ENCODE measurements at regions not wholly inside any gene's neighbourhood (a gene's known extent, or its start where the extent isn't known, plus 50 kb on each side); places are given as distances from the start of the nearest gene placed in this dataset.

DNA sequence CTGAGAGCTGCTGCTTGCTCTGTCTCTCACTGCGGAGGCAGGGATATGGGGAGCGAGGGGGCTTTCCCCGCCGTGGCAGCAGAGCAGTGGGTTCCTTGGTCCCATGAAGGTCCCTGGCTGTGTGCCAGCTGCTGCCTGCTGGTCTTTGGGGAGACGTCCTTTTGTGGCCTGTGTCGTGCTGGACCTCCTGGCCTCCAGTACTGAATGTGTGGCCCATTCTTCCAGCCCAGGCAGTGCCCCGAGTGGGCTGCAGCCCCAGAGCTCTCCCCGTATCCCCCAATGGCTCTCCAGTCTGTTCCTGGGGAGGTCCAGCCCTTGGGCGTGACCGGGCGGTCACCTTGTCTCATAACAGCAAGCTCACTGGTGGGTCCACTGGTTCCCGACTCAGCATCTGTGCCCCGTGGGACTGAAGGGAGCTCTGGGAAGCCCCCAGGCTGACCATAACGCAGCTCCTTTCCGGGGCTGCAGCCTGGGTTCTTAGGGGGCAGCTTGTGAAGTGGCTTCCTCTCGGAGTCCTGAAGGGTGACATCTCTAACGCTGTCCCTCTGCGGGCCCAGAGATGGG, 115.6 kb downstream of the SMIM20 start:
- no peak overlapping the region for H3K4me2 ChIP-seq (replicated peaks; ENCODE audit: extremely low read depth, low read length, poor library complexity, severe bottlenecking)
- intact Hi-C loops (cut with micrococcal nuclease): loop anchor here (2.0 to 5.0 kb wide), 2 partner anchors 381 to 383 kb away; no protein-coding TSS in a partner anchor

DNA sequence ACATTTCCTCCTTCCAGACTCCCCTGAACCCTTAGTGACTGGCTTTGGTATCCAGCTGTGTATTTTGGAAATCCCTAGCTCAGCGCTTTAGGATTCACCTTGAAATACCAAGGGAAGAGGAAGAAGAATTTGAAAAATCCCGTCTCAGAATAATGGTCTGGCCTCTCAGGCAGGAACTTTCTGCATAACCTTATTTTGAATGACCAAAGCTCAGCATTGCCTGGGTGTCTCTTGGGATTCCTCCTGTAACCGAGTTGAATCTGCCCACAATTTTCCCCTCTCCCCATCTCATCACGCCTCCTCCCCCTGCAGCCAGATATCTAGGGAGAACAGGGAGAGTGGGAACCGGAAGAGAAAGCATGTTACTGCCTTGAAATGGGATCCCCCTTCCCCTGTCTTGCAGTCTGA, 116.2 kb downstream of the SMIM20 start:
- H3K27me3 ChIP-seq (ENCODE audit: control insufficient read depth in 2 of 2, insufficient read depth in 2 of 2, low read length in 2 of 2): peaks cover 6 to 15% of the 10 kb centered on the region in 2 donors
- TF ChIP-seq, protein P1, sequence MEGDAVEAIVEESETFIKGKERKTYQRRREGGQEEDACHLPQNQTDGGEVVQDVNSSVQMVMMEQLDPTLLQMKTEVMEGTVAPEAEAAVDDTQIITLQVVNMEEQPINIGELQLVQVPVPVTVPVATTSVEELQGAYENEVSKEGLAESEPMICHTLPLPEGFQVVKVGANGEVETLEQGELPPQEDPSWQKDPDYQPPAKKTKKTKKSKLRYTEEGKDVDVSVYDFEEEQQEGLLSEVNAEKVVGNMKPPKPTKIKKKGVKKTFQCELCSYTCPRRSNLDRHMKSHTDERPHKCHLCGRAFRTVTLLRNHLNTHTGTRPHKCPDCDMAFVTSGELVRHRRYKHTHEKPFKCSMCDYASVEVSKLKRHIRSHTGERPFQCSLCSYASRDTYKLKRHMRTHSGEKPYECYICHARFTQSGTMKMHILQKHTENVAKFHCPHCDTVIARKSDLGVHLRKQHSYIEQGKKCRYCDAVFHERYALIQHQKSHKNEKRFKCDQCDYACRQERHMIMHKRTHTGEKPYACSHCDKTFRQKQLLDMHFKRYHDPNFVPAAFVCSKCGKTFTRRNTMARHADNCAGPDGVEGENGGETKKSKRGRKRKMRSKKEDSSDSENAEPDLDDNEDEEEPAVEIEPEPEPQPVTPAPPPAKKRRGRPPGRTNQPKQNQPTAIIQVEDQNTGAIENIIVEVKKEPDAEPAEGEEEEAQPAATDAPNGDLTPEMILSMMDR (IDR thresholded peaks at IDR 0.05): no peak
- no peaks in the 10 kb centered on the region for H3K79me2 ChIP-seq (ENCODE audit: insufficient read depth, low read length)
- no peak overlapping the region for H2AFZ ChIP-seq (ENCODE audit: insufficient read depth, low read depth, low read length, poor library complexity, severe bottlenecking)
- no peak overlapping the region for H3K4me3 ChIP-seq (replicated peaks in 1 of 3; ENCODE audit: low read depth in 2 of 3, low read length in 3 of 3)
- no peak overlapping the region for H3K4me2 ChIP-seq (replicated peaks; ENCODE audit: extremely low read depth, low read length, poor library complexity, severe bottlenecking)
- no peak overlapping the region for H3K9ac ChIP-seq (ENCODE audit: insufficient read depth, low read length, poor library complexity, severe bottlenecking)
- Mint-ChIP-seq H3K36me3 (no peaks in the 10 kb centered on the region), H3K27me3 (ENCODE audit: low read depth in 3 of 3) (peaks cover 24 to 34% (median 31%) of the 10 kb centered on the region in 3 donors), H3K4me3 (peak overlapping the region in 1 of 2 donors; percentile 1), H3K9me3 (peaks cover 0 to 2% (median 0%) of the 10 kb centered on the region in 7 donors), H3K4me1 (peaks cover 7% of the 10 kb centered on the region), H3K27ac (no peak overlapping the region)
- intact Hi-C loops (cut with micrococcal nuclease): no loop called here
- no peak overlapping the region for H3K27ac ChIP-seq (ENCODE audit: low read depth in 1 of 2, low read length in 2 of 2)
- H4K20me1 ChIP-seq (ENCODE audit: insufficient read depth, low read length): no peaks in the 10 kb centered on the region
- no peaks in the 10 kb centered on the region for H3K9me3 ChIP-seq (replicated peaks in 1 of 2; ENCODE audit: control insufficient read depth in 1 of 2, insufficient read depth in 1 of 2, low read length in 2 of 2)
- H3K4me1 ChIP-seq (ENCODE audit: control insufficient read depth in 1 of 2, insufficient read depth in 2 of 2, low read length in 2 of 2): no peaks in the 10 kb centered on the region
- no peaks in the 10 kb centered on the region for H3K36me3 ChIP-seq (replicated peaks in 1 of 2; ENCODE audit: control insufficient read depth in 1 of 2, insufficient read depth in 2 of 2, low read length in 2 of 2)
- 53% methylated on average over 3 of the region's 5 CpGs for WGBS (ENCODE audit: insufficient coverage)
- DNase-seq: no peak

More for the DNA sequence above, 115.6 kb downstream of the SMIM20 start:
- Mint-ChIP-seq H3K27me3 (ENCODE audit: low read depth in 3 of 3) (peaks cover 24 to 32% (median 31%) of the 10 kb centered on the region in 3 donors), H3K4me1 (peaks cover 7% of the 10 kb centered on the region), H3K36me3 (no peaks in the 10 kb centered on the region), H3K4me3 (peak overlapping the region in 1 of 2 donors; percentile 36), H3K9me3 (peaks cover 0 to 2% (median 0%) of the 10 kb centered on the region in 7 donors), H3K27ac (no peak overlapping the region)
- Histone ChIP-seq H4K20me1 (ENCODE audit: insufficient read depth, low read length) (no peaks in the 10 kb centered on the region), H3K9ac (ENCODE audit: insufficient read depth, low read length, poor library complexity, severe bottlenecking) (no peak overlapping the region), H3K27me3 (ENCODE audit: control insufficient read depth in 2 of 2, insufficient read depth in 2 of 2, low read length in 2 of 2) (peaks cover 4 to 15% of the 10 kb centered on the region in 2 donors), H3K36me3 (replicated peaks in 1 of 2; ENCODE audit: control insufficient read depth in 1 of 2, insufficient read depth in 2 of 2, low read length in 2 of 2) (no peaks in the 10 kb centered on the region), H3K9me3 (replicated peaks in 1 of 2; ENCODE audit: control insufficient read depth in 1 of 2, insufficient read depth in 1 of 2, low read length in 2 of 2) (no peaks in the 10 kb centered on the region), H3K27ac (ENCODE audit: low read depth in 1 of 2, low read length in 2 of 2) (no peak overlapping the region), H3K79me2 (ENCODE audit: insufficient read depth, low read length) (no peaks in the 10 kb centered on the region), H3K4me3 (replicated peaks in 1 of 3; ENCODE audit: low read depth in 2 of 3, low read length in 3 of 3) (no peak overlapping the region), H3K4me1 (ENCODE audit: control insufficient read depth in 1 of 2, insufficient read depth in 2 of 2, low read length in 2 of 2) (no peaks in the 10 kb centered on the region), H2AFZ (ENCODE audit: insufficient read depth, low read depth, low read length, poor library complexity, severe bottlenecking) (no peak overlapping the region)
- DNase-seq: no peak
- WGBS (ENCODE audit: insufficient coverage): 68% methylated on average over 17 of the region's 18 CpGs
- TF ChIP-seq, protein P1 (IDR thresholded peaks at IDR 0.05): no peak

Measured in CD14-positive monocyte (primary cell).